OCI-LY1 (cell line): ENCODE measurements at regions not wholly inside any gene's neighbourhood (a gene's known extent, or its start where the extent isn't known, plus 50 kb on each side); places are given as distances from the start of the nearest gene placed in this dataset.

Experiments used
- EZH2 ChIP-seq: fragments of 200-600 bp; sonication (generic), shearing (Covaris generic); IDR thresholded peaks from 2 replicates; pipeline ENCODE4 v1.8.0; 2017; ENCODE audit warnings: borderline replicate concordance, mixed run types, mild to moderate bottlenecking, antibody characterized with exemption, low read length, moderate library complexity, mixed read lengths
- TF ChIP-seq, protein P1 (sequence below): fragments of 200-600 bp; sonication (generic), shearing (Covaris generic); IDR thresholded peaks from 2 replicates; pipeline ENCODE4 v1.5.1; 2017; ENCODE audit warnings: mild to moderate bottlenecking, antibody characterized with exemption, low read length, moderate library complexity, mixed read lengths

DNA sequence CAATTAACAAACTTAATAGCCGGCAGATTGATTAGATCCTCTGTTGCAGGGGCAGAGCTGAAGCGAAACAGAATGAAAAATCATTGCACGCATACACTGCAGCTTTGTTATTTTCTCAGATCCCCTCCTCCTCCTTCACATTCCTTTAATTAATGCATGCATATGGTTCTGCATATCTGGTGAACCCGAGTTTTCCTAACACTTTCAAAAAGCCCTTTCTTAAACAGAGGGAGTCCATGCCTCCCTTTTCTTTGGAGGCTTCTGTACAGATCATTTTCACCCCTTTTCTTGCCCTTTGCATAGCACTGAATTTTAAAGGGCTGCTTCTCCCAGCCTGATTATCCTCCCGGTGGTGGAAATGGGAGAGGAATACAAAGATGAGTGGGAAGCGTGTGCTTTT, 136.6 kb upstream of the TBCA start:
- TF ChIP-seq, protein P1, sequence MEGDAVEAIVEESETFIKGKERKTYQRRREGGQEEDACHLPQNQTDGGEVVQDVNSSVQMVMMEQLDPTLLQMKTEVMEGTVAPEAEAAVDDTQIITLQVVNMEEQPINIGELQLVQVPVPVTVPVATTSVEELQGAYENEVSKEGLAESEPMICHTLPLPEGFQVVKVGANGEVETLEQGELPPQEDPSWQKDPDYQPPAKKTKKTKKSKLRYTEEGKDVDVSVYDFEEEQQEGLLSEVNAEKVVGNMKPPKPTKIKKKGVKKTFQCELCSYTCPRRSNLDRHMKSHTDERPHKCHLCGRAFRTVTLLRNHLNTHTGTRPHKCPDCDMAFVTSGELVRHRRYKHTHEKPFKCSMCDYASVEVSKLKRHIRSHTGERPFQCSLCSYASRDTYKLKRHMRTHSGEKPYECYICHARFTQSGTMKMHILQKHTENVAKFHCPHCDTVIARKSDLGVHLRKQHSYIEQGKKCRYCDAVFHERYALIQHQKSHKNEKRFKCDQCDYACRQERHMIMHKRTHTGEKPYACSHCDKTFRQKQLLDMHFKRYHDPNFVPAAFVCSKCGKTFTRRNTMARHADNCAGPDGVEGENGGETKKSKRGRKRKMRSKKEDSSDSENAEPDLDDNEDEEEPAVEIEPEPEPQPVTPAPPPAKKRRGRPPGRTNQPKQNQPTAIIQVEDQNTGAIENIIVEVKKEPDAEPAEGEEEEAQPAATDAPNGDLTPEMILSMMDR, result no peak
- no peak for TF ChIP-seq EZH2
